Astrocyte of the hippocampus (primary cell): ENCODE measurements at regions not wholly inside any gene's neighbourhood (a gene's known extent, or its start where the extent isn't known, plus 50 kb on each side); places are given as distances from the start of the nearest gene placed in this dataset.
"Not testable (repeated sequence)": the region's sequence is repeated elsewhere in the genome, so short reads cannot be mapped to it uniquely, and the experiment has no call there.

Experiments
- DNase-seq: peaks from one replicate; pipeline ENCODE4 v3.0.0; 2011; ENCODE audit warnings: low read depth, low spot score

- no peak for DNase-seq
Measured at GRCh38 chr14:71536015-71536740, 396.1 kb upstream of the RGS6 start.

GRCh38 chr14:71536927-71537772 is 395.1 kb upstream of the RGS6 start:
- no peak for DNase-seq

GRCh38 chr14:71538288-71538687 is 393.9 kb upstream of the RGS6 start:
- no peak for DNase-seq

GRCh38 chr14:71538938-71539649 is 393.1 kb upstream of the RGS6 start:
- DNase-seq = no peak

GRCh38 chr14:71539650-71540285 is 392.5 kb upstream of the RGS6 start:
- DNase-seq = no peak

- DNase-seq = no peak
Measured at GRCh38 chr14:71541271-71541670, 391.0 kb upstream of the RGS6 start.

- no peak for DNase-seq
Measured at GRCh38 chr14:71541973-71542690, 390.1 kb upstream of the RGS6 start.

GRCh38 chr14:71549421-71550050 is 382.7 kb upstream of the RGS6 start:
- no peak for DNase-seq

- no peak for DNase-seq
Measured at GRCh38 chr14:71550367-71550766, 381.9 kb upstream of the RGS6 start.

GRCh38 chr14:71551291-71551950 is 380.8 kb upstream of the RGS6 start:
- DNase-seq = no peak

GRCh38 chr14:71552809-71553208 is 379.4 kb upstream of the RGS6 start:
- DNase-seq = no peak

- DNase-seq = no peak
Measured at GRCh38 chr14:71553779-71554178, 378.4 kb upstream of the RGS6 start.

GRCh38 chr14:71554323-71554722 is 377.9 kb upstream of the RGS6 start:
- DNase-seq = no peak

GRCh38 chr14:71554959-71555612 is 377.1 kb upstream of the RGS6 start:
- no peak for DNase-seq

GRCh38 chr14:71555654-71556559 is 376.3 kb upstream of the RGS6 start:
- DNase-seq = no peak

- no peak for DNase-seq
Measured at GRCh38 chr14:71556730-71557129, 375.5 kb upstream of the RGS6 start.

GRCh38 chr14:71557351-71557750 is 374.9 kb upstream of the RGS6 start:
- no peak for DNase-seq

GRCh38 chr14:71558943-71559342 is 373.3 kb upstream of the RGS6 start:
- not testable (repeated sequence) for DNase-seq

- DNase-seq = no peak
Measured at GRCh38 chr14:71560751-71561150, 371.5 kb upstream of the RGS6 start.
